ENCODE measurements at regions not wholly inside any gene's neighbourhood (a gene's known extent, or its start where the extent isn't known, plus 50 kb on each side); places are given as distances from the start of the nearest gene placed in this dataset.

DNA sequence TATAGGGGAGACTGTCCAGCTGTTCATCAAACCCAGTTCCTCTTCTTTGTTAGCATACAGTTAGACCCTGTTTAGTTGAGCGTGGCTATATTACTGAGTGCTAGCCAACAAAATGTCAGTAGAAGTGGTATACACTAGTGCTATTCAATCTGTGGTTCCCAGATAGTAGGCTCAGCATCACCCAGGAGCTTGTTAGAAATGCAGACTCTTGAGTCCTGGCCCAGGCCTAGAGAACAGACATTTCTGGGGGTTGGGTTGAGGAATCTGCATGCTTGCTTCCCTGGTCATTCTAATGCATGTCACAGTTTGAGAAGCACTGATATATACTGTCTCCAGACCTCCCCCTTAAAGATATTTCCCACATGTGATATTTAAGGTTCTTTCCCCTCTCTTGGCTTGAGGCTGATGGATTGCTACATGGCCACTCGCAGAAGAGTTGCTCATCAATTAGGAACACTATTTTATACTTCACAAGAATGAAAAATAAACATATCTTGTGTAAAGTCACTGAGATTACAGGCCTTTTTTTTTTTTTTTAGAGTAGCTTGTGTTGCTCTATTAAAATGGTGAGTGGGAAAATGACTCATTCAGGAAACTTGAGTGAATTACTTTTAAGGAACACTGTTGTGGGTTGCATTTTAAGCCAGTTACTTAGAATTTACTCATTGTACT lies 289.0 kb downstream of the STIM2 start:
- no peaks in the 10 kb centered on the region for H3K4me1 ChIP-seq
- H3K27ac ChIP-seq: no peak overlapping the region
- TF ChIP-seq POLR2A (IDR thresholded peaks at IDR 0.05): no peak
- TF ChIP-seq, protein P1, sequence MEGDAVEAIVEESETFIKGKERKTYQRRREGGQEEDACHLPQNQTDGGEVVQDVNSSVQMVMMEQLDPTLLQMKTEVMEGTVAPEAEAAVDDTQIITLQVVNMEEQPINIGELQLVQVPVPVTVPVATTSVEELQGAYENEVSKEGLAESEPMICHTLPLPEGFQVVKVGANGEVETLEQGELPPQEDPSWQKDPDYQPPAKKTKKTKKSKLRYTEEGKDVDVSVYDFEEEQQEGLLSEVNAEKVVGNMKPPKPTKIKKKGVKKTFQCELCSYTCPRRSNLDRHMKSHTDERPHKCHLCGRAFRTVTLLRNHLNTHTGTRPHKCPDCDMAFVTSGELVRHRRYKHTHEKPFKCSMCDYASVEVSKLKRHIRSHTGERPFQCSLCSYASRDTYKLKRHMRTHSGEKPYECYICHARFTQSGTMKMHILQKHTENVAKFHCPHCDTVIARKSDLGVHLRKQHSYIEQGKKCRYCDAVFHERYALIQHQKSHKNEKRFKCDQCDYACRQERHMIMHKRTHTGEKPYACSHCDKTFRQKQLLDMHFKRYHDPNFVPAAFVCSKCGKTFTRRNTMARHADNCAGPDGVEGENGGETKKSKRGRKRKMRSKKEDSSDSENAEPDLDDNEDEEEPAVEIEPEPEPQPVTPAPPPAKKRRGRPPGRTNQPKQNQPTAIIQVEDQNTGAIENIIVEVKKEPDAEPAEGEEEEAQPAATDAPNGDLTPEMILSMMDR (IDR thresholded peaks at IDR 0.05): no peak
- no peak for DNase-seq
- no peaks in the 10 kb centered on the region for H3K36me3 ChIP-seq
- no peaks in the 10 kb centered on the region for H3K9me3 ChIP-seq
- H3K27me3 ChIP-seq: no peaks in the 10 kb centered on the region
- H3K4me3 ChIP-seq: no peak overlapping the region

GRCh38 chr4:27152703-27153102 lies 292.1 kb downstream of the STIM2 start:
- no peaks in the 10 kb centered on the region for H3K27me3 ChIP-seq
- DNase-seq: no peak
- no peak overlapping the region for H3K4me3 ChIP-seq
- no peaks in the 10 kb centered on the region for H3K4me1 ChIP-seq
- no peak for TF ChIP-seq POLR2A (IDR thresholded peaks at IDR 0.05)
- TF ChIP-seq, protein P1 (IDR thresholded peaks at IDR 0.05): no peak
- no peaks in the 10 kb centered on the region for H3K9me3 ChIP-seq
- no peaks in the 10 kb centered on the region for H3K36me3 ChIP-seq
- no peak overlapping the region for H3K27ac ChIP-seq

GRCh38 chr4:27154706-27155105 lies 294.1 kb downstream of the STIM2 start:
- Histone ChIP-seq H3K4me3 (no peak overlapping the region), H3K36me3 (no peaks in the 10 kb centered on the region), H3K9me3 (no peaks in the 10 kb centered on the region), H3K27me3 (no peaks in the 10 kb centered on the region), H3K27ac (no peak overlapping the region), H3K4me1 (no peaks in the 10 kb centered on the region)
- TF ChIP-seq POLR2A (IDR thresholded peaks at IDR 0.05): no peak
- TF ChIP-seq, protein P1 (IDR thresholded peaks at IDR 0.05): no peak
- DNase-seq: no peak

DNA sequence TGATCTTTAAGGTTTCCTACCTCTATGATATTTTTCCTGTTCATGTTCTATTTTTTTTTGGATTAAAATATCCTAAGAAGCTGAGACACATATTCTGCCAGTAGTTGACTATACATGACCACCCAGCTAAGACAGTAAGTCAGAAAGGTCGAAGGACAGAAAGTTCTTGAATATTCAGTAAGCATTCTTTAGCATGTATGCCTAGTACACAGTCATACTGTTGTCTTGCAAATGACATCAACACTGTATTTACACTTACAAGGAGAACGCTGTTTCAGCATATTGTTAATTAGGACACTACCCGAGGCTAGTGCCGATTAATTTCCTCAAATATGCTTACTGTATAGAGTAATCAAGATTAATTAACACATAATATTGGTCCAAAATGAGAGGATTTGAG lies 300.6 kb downstream of the STIM2 start:
- Histone ChIP-seq H3K4me1 (no peaks in the 10 kb centered on the region), H3K4me3 (no peak overlapping the region), H3K9me3 (no peaks in the 10 kb centered on the region), H3K36me3 (no peaks in the 10 kb centered on the region), H3K27ac (no peak overlapping the region), H3K27me3 (no peaks in the 10 kb centered on the region)
- no peak for DNase-seq
- TF ChIP-seq, protein P1 (IDR thresholded peaks at IDR 0.05): no peak
- no peak for TF ChIP-seq POLR2A (IDR thresholded peaks at IDR 0.05)

GRCh38 chr4:27168783-27169182 lies 308.1 kb downstream of the STIM2 start:
- Histone ChIP-seq H3K36me3 (no peaks in the 10 kb centered on the region), H3K27me3 (no peaks in the 10 kb centered on the region), H3K4me1 (no peaks in the 10 kb centered on the region), H3K27ac (no peak overlapping the region), H3K9me3 (no peaks in the 10 kb centered on the region), H3K4me3 (no peak overlapping the region)
- DNase-seq: no peak
- TF ChIP-seq, protein P1 (IDR thresholded peaks at IDR 0.05): no peak
- no peak for TF ChIP-seq POLR2A (IDR thresholded peaks at IDR 0.05)

- H3K27ac ChIP-seq: no peak overlapping the region
- H3K27me3 ChIP-seq: no peaks in the 10 kb centered on the region
- H3K4me1 ChIP-seq: no peaks in the 10 kb centered on the region
- DNase-seq: no peak
- TF ChIP-seq, protein P1 (IDR thresholded peaks at IDR 0.05): no peak
- TF ChIP-seq POLR2A (IDR thresholded peaks at IDR 0.05): no peak
- no peaks in the 10 kb centered on the region for H3K36me3 ChIP-seq
- no peaks in the 10 kb centered on the region for H3K9me3 ChIP-seq
- H3K4me3 ChIP-seq: no peak overlapping the region
These were observed 312.6 kb downstream of the STIM2 start for GRCh38 chr4:27173280-27173679.
